ENCODE measurements at regions not wholly inside any gene's neighbourhood (a gene's known extent, or its start where the extent isn't known, plus 50 kb on each side); places are given as distances from the start of the nearest gene placed in this dataset.

DNA sequence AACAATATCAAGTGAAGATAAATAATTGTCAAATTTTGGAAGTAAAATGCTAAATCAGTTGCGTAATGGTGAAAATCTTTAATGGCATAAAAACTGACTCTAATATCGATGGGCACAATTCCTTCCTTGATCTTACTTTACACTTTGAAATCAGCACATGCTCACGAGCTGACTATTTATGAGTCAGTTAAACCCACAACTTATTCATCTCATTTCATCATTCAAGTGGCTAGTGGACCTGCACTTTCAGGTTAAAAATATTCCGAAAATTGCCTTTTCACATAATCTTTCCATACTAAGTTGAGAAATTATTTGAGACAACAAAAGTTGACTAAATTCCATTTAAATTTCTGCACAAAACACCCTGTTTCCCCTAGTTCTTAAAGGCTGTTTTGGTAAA, 582.1 kb upstream of the TENM3 start:
- TF ChIP-seq POLR2AphosphoS5 (IDR thresholded peaks at IDR 0.05): no peak
- TF ChIP-seq, protein P1, sequence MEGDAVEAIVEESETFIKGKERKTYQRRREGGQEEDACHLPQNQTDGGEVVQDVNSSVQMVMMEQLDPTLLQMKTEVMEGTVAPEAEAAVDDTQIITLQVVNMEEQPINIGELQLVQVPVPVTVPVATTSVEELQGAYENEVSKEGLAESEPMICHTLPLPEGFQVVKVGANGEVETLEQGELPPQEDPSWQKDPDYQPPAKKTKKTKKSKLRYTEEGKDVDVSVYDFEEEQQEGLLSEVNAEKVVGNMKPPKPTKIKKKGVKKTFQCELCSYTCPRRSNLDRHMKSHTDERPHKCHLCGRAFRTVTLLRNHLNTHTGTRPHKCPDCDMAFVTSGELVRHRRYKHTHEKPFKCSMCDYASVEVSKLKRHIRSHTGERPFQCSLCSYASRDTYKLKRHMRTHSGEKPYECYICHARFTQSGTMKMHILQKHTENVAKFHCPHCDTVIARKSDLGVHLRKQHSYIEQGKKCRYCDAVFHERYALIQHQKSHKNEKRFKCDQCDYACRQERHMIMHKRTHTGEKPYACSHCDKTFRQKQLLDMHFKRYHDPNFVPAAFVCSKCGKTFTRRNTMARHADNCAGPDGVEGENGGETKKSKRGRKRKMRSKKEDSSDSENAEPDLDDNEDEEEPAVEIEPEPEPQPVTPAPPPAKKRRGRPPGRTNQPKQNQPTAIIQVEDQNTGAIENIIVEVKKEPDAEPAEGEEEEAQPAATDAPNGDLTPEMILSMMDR (IDR thresholded peaks at IDR 0.05): no peak
